Small intestine (tissue), 7 donors: ENCODE measurements at regions not wholly inside any gene's neighbourhood (a gene's known extent, or its start where the extent isn't known, plus 50 kb on each side); places are given as distances from the start of the nearest gene placed in this dataset.
A peak's percentile ranks its signal among the peaks of the same experiment; 100 is the strongest.

Experiments used
- DNase-seq, 2 donors: peaks; one replicate each; pipeline versions ENCODE4 v3.0.0 to v3.0.0-alpha.2; 2013
- FAIRE-seq: peaks from 2 replicates; lab custom pipeline; 2012; peaks lifted over from hg19 to GRCh38; lab: Jason Lieb, UNC
- H3K27ac ChIP-seq, 3 donors: one replicate each; pipeline ENCODE4 v1.5.1; 2013; ENCODE audit warnings: low read length in 2 of 3, mild to moderate bottlenecking in 2 of 3, control low read depth in 1 of 3, inconsistent platforms in 1 of 3, low read depth in 1 of 3, moderate library complexity in 1 of 3
- H3K27me3 ChIP-seq, 3 donors: one replicate each; pipeline ENCODE4 v1.6.1; 2013; ENCODE audit warnings: low read length in 3 of 3, inconsistent platforms in 1 of 3; ENCODE audit not compliant: control insufficient read depth in 3 of 3, insufficient read depth in 3 of 3
- H3K36me3 ChIP-seq, 3 donors: one replicate each; pipeline ENCODE4 v1.6.1; 2013; ENCODE audit warnings: low read length in 3 of 3, inconsistent platforms in 1 of 3, low read depth in 1 of 3, mild to moderate bottlenecking in 1 of 3, moderate library complexity in 1 of 3; ENCODE audit not compliant: control insufficient read depth in 3 of 3, insufficient read depth in 2 of 3
- H3K4me1 ChIP-seq, 3 donors: one replicate each; pipeline ENCODE4 v1.6.1; 2013; ENCODE audit warnings: low read length in 2 of 3, inconsistent platforms in 1 of 3, low read depth in 1 of 3, mild to moderate bottlenecking in 1 of 3, moderate library complexity in 1 of 3; ENCODE audit not compliant: control insufficient read depth in 3 of 3, insufficient read depth in 2 of 3
- H3K4me3 ChIP-seq, 3 donors: one replicate each; pipeline ENCODE4 v1.5.1; 2013; ENCODE audit warnings: low read length in 3 of 3, control low read depth in 1 of 3, inconsistent platforms in 1 of 3, low read depth in 1 of 3, mild to moderate bottlenecking in 1 of 3, moderate library complexity in 1 of 3
- H3K9me3 ChIP-seq, 2 donors: one replicate each; pipeline ENCODE4 v1.6.1; 2013; ENCODE audit warnings: low read depth in 1 of 2, low read length in 1 of 2; ENCODE audit not compliant: control insufficient read depth in 2 of 2, insufficient read depth in 1 of 2
- WGBS, 3 donors: extraction: QIAGEN DNeasy Blood & Tissue Kit; methylation state at CpG; one replicate each; pipeline ENCODE4 v1.1.7; 2013; 5-methylcytosine and 5-hydroxymethylcytosine counted together
- donor health status: healthy with polysubstance abuse.
- donor health status: control.
- donor health status: control.
- donor health status: Bipolar disorder and iron deficiency.
- donor health status: healthy.

- DNase-seq (no peak), FAIRE-seq (no peak)
- Histone ChIP-seq H3K27me3 (no peaks in the 10 kb centered on the region), H3K36me3 (no peaks in the 10 kb centered on the region), H3K4me3 (no peak overlapping the region), H3K4me1 (peaks cover 0 to 11% (median 0%) of the 10 kb centered on the region in 3 donors), H3K27ac (no peak overlapping the region), H3K9me3 (no peaks in the 10 kb centered on the region)
- 65 to 76% (median 66%) methylated on average over 4 of the region's 4 CpGs for WGBS, 3 donors
These were observed 335.0 kb downstream of the MATN1 start for GRCh38 chr1:30388386-30388785.

- FAIRE-seq, result no peak
- no peak overlapping the region for H3K27ac ChIP-seq
- DNase-seq, result peak in 1 of 2 donors; percentile 55
These were observed 337.0 kb downstream of the MATN1 start for GRCh38 chr1:30386156-30386926.

GRCh38 chr1:30385246-30385995 is 338.0 kb downstream of the MATN1 start:
- DNase-seq (no peak), FAIRE-seq (no peak)
- WGBS, 3 donors, result 69 to 73% (median 72%) methylated on average over 16 to 17 of the region's 17 CpGs

More at GRCh38 chr1:30386156-30386926, 337.0 kb downstream of the MATN1 start:
- Histone ChIP-seq H3K9me3 (no peaks in the 10 kb centered on the region), H3K4me3 (no peak overlapping the region), H3K36me3 (no peaks in the 10 kb centered on the region), H3K4me1 (peaks cover 0 to 11% (median 0%) of the 10 kb centered on the region in 3 donors), H3K27me3 (no peaks in the 10 kb centered on the region)
- 24 to 60% (median 38%) methylated on average over 11 to 17 of the region's 17 CpGs for WGBS, 3 donors

GRCh38 chr1:30384286-30385245 is 338.8 kb downstream of the MATN1 start:
- Histone ChIP-seq H3K4me1 (peaks cover 0 to 11% (median 0%) of the 10 kb centered on the region in 3 donors), H3K36me3 (no peaks in the 10 kb centered on the region), H3K4me3 (no peak overlapping the region), H3K27ac (no peak overlapping the region), H3K27me3 (no peaks in the 10 kb centered on the region), H3K9me3 (no peaks in the 10 kb centered on the region)
- FAIRE-seq (no peak), DNase-seq (no peak)
- 52 to 63% (median 52%) methylated on average over 10 of the region's 10 CpGs for WGBS, 3 donors

More at GRCh38 chr1:30385246-30385995, 338.0 kb downstream of the MATN1 start:
- H3K36me3 ChIP-seq, result no peaks in the 10 kb centered on the region
- H3K4me1 ChIP-seq, result peaks cover 0 to 11% (median 0%) of the 10 kb centered on the region in 3 donors
- no peaks in the 10 kb centered on the region for H3K27me3 ChIP-seq
- no peaks in the 10 kb centered on the region for H3K9me3 ChIP-seq
- no peak overlapping the region for H3K27ac ChIP-seq
- no peak overlapping the region for H3K4me3 ChIP-seq

GRCh38 chr1:30383221-30383711 is 340.1 kb downstream of the MATN1 start:
- Histone ChIP-seq H3K27me3 (no peaks in the 10 kb centered on the region), H3K9me3 (no peaks in the 10 kb centered on the region), H3K36me3 (no peaks in the 10 kb centered on the region), H3K4me1 (peaks cover 0 to 14% (median 0%) of the 10 kb centered on the region in 3 donors), H3K4me3 (no peak overlapping the region), H3K27ac (no peak overlapping the region)
- no peak for FAIRE-seq
- no peak for DNase-seq
- 61 to 64% (median 62%) methylated on average over 12 of the region's 12 CpGs for WGBS, 3 donors

GRCh38 chr1:30382496-30382895 is 340.9 kb downstream of the MATN1 start:
- Histone ChIP-seq H3K9me3 (no peaks in the 10 kb centered on the region), H3K36me3 (no peaks in the 10 kb centered on the region), H3K27me3 (peaks cover 0 to 4% (median 0%) of the 10 kb centered on the region in 3 donors), H3K4me1 (peaks cover 0 to 14% (median 0%) of the 10 kb centered on the region in 3 donors), H3K27ac (no peak overlapping the region), H3K4me3 (no peak overlapping the region)
- 72 to 83% (median 78%) methylated on average over 2 of the region's 2 CpGs for WGBS, 3 donors
- FAIRE-seq (no peak), DNase-seq (no peak)

GRCh38 chr1:30381671-30382365 is 341.6 kb downstream of the MATN1 start:
- no peaks in the 10 kb centered on the region for H3K36me3 ChIP-seq
- H3K27me3 ChIP-seq, result peaks cover 0 to 9% (median 0%) of the 10 kb centered on the region in 3 donors
- 53 to 65% (median 53%) methylated on average over 7 of the region's 7 CpGs for WGBS, 3 donors
- no peak overlapping the region for H3K27ac ChIP-seq
- no peaks in the 10 kb centered on the region for H3K9me3 ChIP-seq
- FAIRE-seq (no peak), DNase-seq (no peak)
- peaks cover 0 to 13% (median 0%) of the 10 kb centered on the region in 3 donors for H3K4me1 ChIP-seq
- no peak overlapping the region for H3K4me3 ChIP-seq
